Naive thymus-derived CD8-positive, alpha-beta T cell (primary cell): ENCODE measurements at regions not wholly inside any gene's neighbourhood (a gene's known extent, or its start where the extent isn't known, plus 50 kb on each side); places are given as distances from the start of the nearest gene placed in this dataset.
A peak's percentile ranks its signal among the peaks of the same experiment; 100 is the strongest.

Experiments
- ATAC-seq, 2 donors: fragments of 150-1000 bp; cut with Tn5 transposase in 1 of 2; sonication (Bioruptor Pico), chemical (Tn5 transposase) in 1 of 2; 1 replicate in 1 of 2; 2 replicates in 1 of 2; pipeline ENCODE4 v1.10.0; 2021; ENCODE audit warnings: mild to moderate bottlenecking in 2 of 2, moderate library complexity in 2 of 2
- POLR2A ChIA-PET: fragments of 350-600 bp; sonication (Branson Sonifier 250); formaldehyde crosslinking; loops from one replicate; lab custom pipeline; 2021; ENCODE audit warnings: antibody characterized with exemption; lab: Charles Lee
- DNase-seq, 10 donors: peaks; one replicate each; pipeline versions ENCODE4 v3.0.0 to v3.0.0-alpha.2; 2020 to 2022
- H3K27ac Mint-ChIP-seq, 10 donors: one replicate each; pipeline ENCODE4 v1.8.0; 2020 to 2022; ENCODE audit warnings: mild to moderate bottlenecking in 10 of 10, mixed read lengths in 10 of 10, moderate library complexity in 4 of 10, inconsistent platforms in 1 of 10
- H3K27me3 Mint-ChIP-seq, 5 donors: one replicate each; pipeline ENCODE4 v1.8.0; 2021 to 2022; ENCODE audit warnings: mixed read lengths in 5 of 5
- H3K36me3 Mint-ChIP-seq, 3 donors: one replicate each; pipeline ENCODE4 v1.8.0; 2020 to 2022; ENCODE audit warnings: mixed read lengths in 3 of 3, mild to moderate bottlenecking in 2 of 3, inconsistent platforms in 1 of 3
- H3K4me1 Mint-ChIP-seq, 4 donors: one replicate each; pipeline ENCODE4 v1.8.0; 2021 to 2022; ENCODE audit warnings: mixed read lengths in 4 of 4
- H3K4me3 Mint-ChIP-seq, 10 donors: one replicate each; pipeline ENCODE4 v1.8.0; 2020 to 2022; ENCODE audit warnings: mild to moderate bottlenecking in 10 of 10, mixed read lengths in 10 of 10, moderate library complexity in 6 of 10, inconsistent platforms in 1 of 10
- H3K9me3 Mint-ChIP-seq, 9 donors: one replicate each; pipeline ENCODE4 v1.8.0; 2020 to 2022; ENCODE audit warnings: mixed read lengths in 9 of 9, mild to moderate bottlenecking in 3 of 9, inconsistent platforms in 1 of 9, moderate library complexity in 1 of 9

GRCh38 chr19:29311191-29311790 lies 98.3 kb upstream of the UQCRFS1 start:
- H3K9me3 Mint-ChIP-seq = no peaks in the 10 kb centered on the region

GRCh38 chr19:29315556-29316190 lies 102.7 kb upstream of the UQCRFS1 start:
- H3K27me3 Mint-ChIP-seq = peaks cover 2 to 65% (median 16%) of the 10 kb centered on the region in 5 donors
- peaks cover 0 to 2% (median 0%) of the 10 kb centered on the region in 9 donors for H3K9me3 Mint-ChIP-seq
- peaks cover 0 to 1% (median 0%) of the 10 kb centered on the region in 4 donors for H3K4me1 Mint-ChIP-seq
- H3K27ac Mint-ChIP-seq = no peak overlapping the region
- POLR2A ChIA-PET = no interaction called here
- H3K36me3 Mint-ChIP-seq = no peaks in the 10 kb centered on the region
- ATAC-seq = no peak
- DNase-seq = no peak
- no peak overlapping the region for H3K4me3 Mint-ChIP-seq

More at GRCh38 chr19:29311191-29311790, 98.3 kb upstream of the UQCRFS1 start:
- Mint-ChIP-seq H3K4me1 (peaks cover 0 to 3% (median 0%) of the 10 kb centered on the region in 4 donors), H3K27me3 (peaks cover 20 to 86% (median 34%) of the 10 kb centered on the region in 5 donors), H3K4me3 (no peak overlapping the region), H3K27ac (no peak overlapping the region), H3K36me3 (no peaks in the 10 kb centered on the region)
- DNase-seq = no peak
- POLR2A ChIA-PET = no interaction called here
- no peak for ATAC-seq

- H3K27me3 Mint-ChIP-seq = peaks cover 2 to 38% (median 8%) of the 10 kb centered on the region in 5 donors
- H3K36me3 Mint-ChIP-seq = no peaks in the 10 kb centered on the region
- DNase-seq = no peak
- peaks cover 0 to 2% (median 0%) of the 10 kb centered on the region in 9 donors for H3K9me3 Mint-ChIP-seq
- no peak overlapping the region for H3K27ac Mint-ChIP-seq
- H3K4me1 Mint-ChIP-seq = peaks cover 0 to 1% (median 0%) of the 10 kb centered on the region in 4 donors
- H3K4me3 Mint-ChIP-seq = no peak overlapping the region
- POLR2A ChIA-PET = no interaction called here
- no peak for ATAC-seq
Observed at GRCh38 chr19:29318581-29318980, 105.6 kb upstream of the UQCRFS1 start.

- Mint-ChIP-seq H3K4me1 (peaks cover 0 to 3% (median 0%) of the 10 kb centered on the region in 4 donors), H3K36me3 (no peaks in the 10 kb centered on the region), H3K27me3 (peaks cover 0 to 33% (median 6%) of the 10 kb centered on the region in 5 donors), H3K9me3 (peaks cover 0 to 2% (median 0%) of the 10 kb centered on the region in 9 donors), H3K4me3 (no peak overlapping the region), H3K27ac (no peak overlapping the region)
- POLR2A ChIA-PET = no interaction called here
- DNase-seq (no peak), ATAC-seq (no peak)
Observed at GRCh38 chr19:29320086-29320485, 107.1 kb upstream of the UQCRFS1 start.

GRCh38 chr19:29320618-29321017 lies 107.7 kb upstream of the UQCRFS1 start:
- H3K9me3 Mint-ChIP-seq = peaks cover 0 to 2% (median 0%) of the 10 kb centered on the region in 9 donors
- H3K4me1 Mint-ChIP-seq = peaks cover 0 to 3% (median 0%) of the 10 kb centered on the region in 4 donors
- DNase-seq = no peak
- POLR2A ChIA-PET = no interaction called here
- ATAC-seq = no peak
- H3K27me3 Mint-ChIP-seq = peaks cover 0 to 27% (median 6%) of the 10 kb centered on the region in 5 donors
- no peak overlapping the region for H3K27ac Mint-ChIP-seq
- no peaks in the 10 kb centered on the region for H3K36me3 Mint-ChIP-seq
- no peak overlapping the region for H3K4me3 Mint-ChIP-seq

- H3K4me3 Mint-ChIP-seq = no peak overlapping the region
- no peak for ATAC-seq
- H3K36me3 Mint-ChIP-seq = no peaks in the 10 kb centered on the region
- H3K27me3 Mint-ChIP-seq = peaks cover 0 to 26% (median 4%) of the 10 kb centered on the region in 5 donors
- H3K4me1 Mint-ChIP-seq = peaks cover 0 to 3% (median 0%) of the 10 kb centered on the region in 4 donors
- POLR2A ChIA-PET = no interaction called here
- peak overlapping the region in 1 of 10 donors; percentile 50 for H3K27ac Mint-ChIP-seq
- no peak for DNase-seq
- peaks cover 0 to 2% (median 0%) of the 10 kb centered on the region in 9 donors for H3K9me3 Mint-ChIP-seq
Observed at GRCh38 chr19:29321116-29321515, 108.2 kb upstream of the UQCRFS1 start.

GRCh38 chr19:29323021-29323430 lies 110.1 kb upstream of the UQCRFS1 start:
- DNase-seq = no peak
- POLR2A ChIA-PET = no interaction called here
- H3K4me3 Mint-ChIP-seq = no peak overlapping the region
- peaks cover 0 to 3% (median 2%) of the 10 kb centered on the region in 3 donors for H3K36me3 Mint-ChIP-seq
- H3K27ac Mint-ChIP-seq = no peak overlapping the region
- ATAC-seq = no peak
- H3K9me3 Mint-ChIP-seq = peaks cover 0 to 10% (median 2%) of the 10 kb centered on the region in 9 donors
- H3K4me1 Mint-ChIP-seq = peaks cover 0 to 3% (median 2%) of the 10 kb centered on the region in 4 donors
- H3K27me3 Mint-ChIP-seq = peaks cover 0 to 34% (median 8%) of the 10 kb centered on the region in 5 donors

- Mint-ChIP-seq H3K9me3 (peaks cover 0 to 16% (median 8%) of the 10 kb centered on the region in 9 donors), H3K4me1 (peaks cover 0 to 3% (median 2%) of the 10 kb centered on the region in 4 donors), H3K4me3 (no peak overlapping the region), H3K36me3 (peaks cover 0 to 8% (median 4%) of the 10 kb centered on the region in 3 donors), H3K27me3 (peaks cover 1 to 38% (median 8%) of the 10 kb centered on the region in 5 donors), H3K27ac (peak overlapping the region in 1 of 10 donors; percentile 78)
- POLR2A ChIA-PET = no interaction called here
- DNase-seq (no peak), ATAC-seq (no peak)
Observed at GRCh38 chr19:29323440-29324290, 110.7 kb upstream of the UQCRFS1 start.

- peaks cover 0 to 22% (median 8%) of the 10 kb centered on the region in 9 donors for H3K9me3 Mint-ChIP-seq
Observed at GRCh38 chr19:29324291-29324680, 111.3 kb upstream of the UQCRFS1 start.

GRCh38 chr19:29324717-29325116 lies 111.8 kb upstream of the UQCRFS1 start:
- H3K4me1 Mint-ChIP-seq = peaks cover 0 to 3% (median 2%) of the 10 kb centered on the region in 4 donors
- POLR2A ChIA-PET = no interaction called here
- no peak for DNase-seq

More at GRCh38 chr19:29324291-29324680, 111.3 kb upstream of the UQCRFS1 start:
- H3K36me3 Mint-ChIP-seq = peaks cover 0 to 8% (median 4%) of the 10 kb centered on the region in 3 donors
- no peak for ATAC-seq
- no peak for DNase-seq
- H3K4me3 Mint-ChIP-seq = no peak overlapping the region
- peaks cover 0 to 3% (median 2%) of the 10 kb centered on the region in 4 donors for H3K4me1 Mint-ChIP-seq
- peaks cover 2 to 40% (median 7%) of the 10 kb centered on the region in 5 donors for H3K27me3 Mint-ChIP-seq
- peak overlapping the region in 1 of 10 donors; percentile 78 for H3K27ac Mint-ChIP-seq
- POLR2A ChIA-PET = no interaction called here

GRCh38 chr19:29325241-29325975 lies 112.5 kb upstream of the UQCRFS1 start:
- POLR2A ChIA-PET = no interaction called here
- H3K27ac Mint-ChIP-seq = no peak overlapping the region
- peaks cover 0 to 3% (median 2%) of the 10 kb centered on the region in 4 donors for H3K4me1 Mint-ChIP-seq
- ATAC-seq (no peak), DNase-seq (no peak)
- H3K9me3 Mint-ChIP-seq = peaks cover 0 to 23% (median 8%) of the 10 kb centered on the region in 9 donors
- peaks cover 0 to 8% (median 4%) of the 10 kb centered on the region in 3 donors for H3K36me3 Mint-ChIP-seq
- H3K27me3 Mint-ChIP-seq = peaks cover 2 to 41% (median 7%) of the 10 kb centered on the region in 5 donors
- no peak overlapping the region for H3K4me3 Mint-ChIP-seq

More at GRCh38 chr19:29324717-29325116, 111.8 kb upstream of the UQCRFS1 start:
- no peak for ATAC-seq
- H3K4me3 Mint-ChIP-seq = no peak overlapping the region
- H3K27me3 Mint-ChIP-seq = peaks cover 2 to 40% (median 7%) of the 10 kb centered on the region in 5 donors
- peaks cover 0 to 8% (median 4%) of the 10 kb centered on the region in 3 donors for H3K36me3 Mint-ChIP-seq
- H3K9me3 Mint-ChIP-seq = peaks cover 0 to 23% (median 8%) of the 10 kb centered on the region in 9 donors
- no peak overlapping the region for H3K27ac Mint-ChIP-seq

GRCh38 chr19:29326351-29326750 lies 113.4 kb upstream of the UQCRFS1 start:
- POLR2A ChIA-PET = no interaction called here
- H3K9me3 Mint-ChIP-seq = peaks cover 2 to 23% (median 8%) of the 10 kb centered on the region in 9 donors
- H3K27me3 Mint-ChIP-seq = peaks cover 6 to 50% (median 11%) of the 10 kb centered on the region in 5 donors
- peaks cover 0 to 8% (median 4%) of the 10 kb centered on the region in 3 donors for H3K36me3 Mint-ChIP-seq
- no peak for DNase-seq
- H3K27ac Mint-ChIP-seq = no peak overlapping the region
- no peak for ATAC-seq
- H3K4me3 Mint-ChIP-seq = no peak overlapping the region
- H3K4me1 Mint-ChIP-seq = peaks cover 0 to 3% (median 2%) of the 10 kb centered on the region in 4 donors
